Peyer's patch (tissue), 4 donors: ENCODE measurements at regions not wholly inside any gene's neighbourhood (a gene's known extent, or its start where the extent isn't known, plus 50 kb on each side); places are given as distances from the start of the nearest gene placed in this dataset.

Experiments
- CTCF ChIP-seq, 6 experiments: fragments of 450-650 bp in 4 of 6; fragments of 200-600 bp in 2 of 6; sonication (generic) in 1 of 6; IDR thresholded peaks; one replicate each; pipeline ENCODE4 v1.5.1; 2017 to 2019; ENCODE audit warnings: antibody characterized with exemption in 6 of 6, mild to moderate bottlenecking in 3 of 6, moderate library complexity in 1 of 6
- POLR2A ChIP-seq, 2 donors: fragments of 450-650 bp; IDR thresholded peaks; one replicate each; pipeline ENCODE4 v1.5.1; 2017; ENCODE audit warnings: antibody characterized with exemption in 2 of 2, mild to moderate bottlenecking in 2 of 2, moderate library complexity in 2 of 2

- no peak for TF ChIP-seq CTCF (IDR thresholded peaks at IDR 0.05)
- TF ChIP-seq POLR2A (IDR thresholded peaks at IDR 0.05): no peak
Measured at GRCh38 chr4:32826169-32826568, 2106.0 kb downstream of the PCDH7 start.
